ENCODE measurements at regions not wholly inside any gene's neighbourhood (a gene's known extent, or its start where the extent isn't known, plus 50 kb on each side); places are given as distances from the start of the nearest gene placed in this dataset.

DNA sequence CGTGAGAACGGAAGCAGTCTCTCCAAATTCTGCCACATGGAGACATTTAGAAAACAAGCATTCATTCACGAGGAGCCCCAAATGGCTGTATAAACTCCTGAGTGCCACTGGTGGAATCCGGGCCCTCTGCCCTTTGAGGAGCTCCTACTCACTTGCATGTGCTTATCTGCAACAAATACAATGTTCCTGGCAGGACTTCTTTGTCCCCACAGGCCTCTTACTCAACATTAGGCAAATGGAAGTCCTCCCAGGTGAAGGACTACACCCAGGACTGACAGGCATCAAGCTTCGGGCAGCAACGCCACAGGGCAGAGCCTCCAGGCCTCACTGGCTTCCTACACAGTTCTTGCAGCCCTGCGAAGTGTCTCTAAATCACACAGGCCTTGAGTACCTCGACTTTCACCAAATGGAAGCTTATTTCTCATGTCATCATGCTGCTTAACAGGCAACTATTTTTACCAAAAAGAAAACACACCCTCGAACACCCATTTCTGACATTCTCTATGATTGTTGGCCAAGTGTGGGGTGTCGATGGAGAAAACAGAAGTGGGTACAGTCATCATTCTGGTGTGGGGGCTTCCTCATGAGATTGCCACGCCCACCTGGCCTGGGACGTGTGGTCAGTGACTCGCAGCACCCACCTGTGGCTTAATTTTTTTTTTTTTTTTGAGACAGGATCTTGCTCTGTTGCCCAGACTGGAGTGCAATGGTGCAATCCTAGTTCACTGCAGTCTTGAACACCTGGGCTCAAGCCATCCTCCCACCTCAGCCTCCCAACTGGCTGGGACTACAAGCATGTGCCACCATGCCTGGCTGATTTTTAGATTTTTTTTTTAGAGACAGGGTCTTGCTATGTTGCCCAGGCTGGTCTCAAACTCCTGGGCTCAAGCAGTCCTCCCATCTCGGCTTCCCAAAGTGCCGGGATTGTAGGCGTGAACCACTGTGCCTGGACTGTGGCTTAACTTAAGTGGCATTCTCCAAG, 186.8 kb upstream of the GLI2 start:
- no peak for DNase-seq (ENCODE audit: low spot score)

DNA sequence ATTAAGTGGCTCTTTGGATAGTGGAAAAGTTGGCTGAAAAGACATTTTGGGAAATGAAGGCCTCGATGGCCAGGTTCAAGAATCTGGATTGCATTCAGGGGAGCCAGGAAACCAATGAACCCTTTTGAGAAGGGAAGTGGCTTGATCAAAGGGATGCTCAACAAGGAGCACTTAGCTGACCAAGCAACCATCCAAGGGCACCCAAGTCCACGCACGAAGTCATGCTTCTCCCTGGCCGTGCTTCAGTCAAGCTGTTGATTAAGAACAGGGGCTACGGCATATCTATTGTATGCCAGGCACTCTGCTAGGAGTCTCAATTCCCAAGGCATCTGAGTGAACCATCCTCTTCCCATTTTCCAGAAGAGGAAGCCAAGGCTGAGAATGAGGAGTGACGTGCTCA, 185.8 kb upstream of the GLI2 start:
- DNase-seq (ENCODE audit: low spot score), result no peak

DNA sequence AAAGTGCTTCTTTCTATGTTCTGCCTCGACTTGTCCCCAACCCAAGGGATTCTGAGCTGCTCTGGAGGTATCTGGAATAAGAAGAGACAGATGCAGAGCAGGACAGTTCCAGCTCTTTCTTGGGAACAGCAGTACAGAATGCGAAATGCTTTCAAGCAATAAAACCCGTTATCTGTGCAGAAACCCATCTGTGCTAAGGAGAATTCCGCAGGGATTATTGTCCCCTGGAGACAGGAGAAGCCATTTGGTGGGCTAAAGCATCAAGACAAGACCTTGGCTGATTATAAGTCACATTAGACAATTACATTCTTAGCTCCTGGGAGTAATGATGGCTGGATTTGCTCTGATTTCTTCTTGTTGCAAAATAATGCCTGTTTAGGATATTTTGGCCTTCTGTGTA, 185.4 kb upstream of the GLI2 start:
- peak; percentile 62 for DNase-seq (ENCODE audit: low spot score)

DNA sequence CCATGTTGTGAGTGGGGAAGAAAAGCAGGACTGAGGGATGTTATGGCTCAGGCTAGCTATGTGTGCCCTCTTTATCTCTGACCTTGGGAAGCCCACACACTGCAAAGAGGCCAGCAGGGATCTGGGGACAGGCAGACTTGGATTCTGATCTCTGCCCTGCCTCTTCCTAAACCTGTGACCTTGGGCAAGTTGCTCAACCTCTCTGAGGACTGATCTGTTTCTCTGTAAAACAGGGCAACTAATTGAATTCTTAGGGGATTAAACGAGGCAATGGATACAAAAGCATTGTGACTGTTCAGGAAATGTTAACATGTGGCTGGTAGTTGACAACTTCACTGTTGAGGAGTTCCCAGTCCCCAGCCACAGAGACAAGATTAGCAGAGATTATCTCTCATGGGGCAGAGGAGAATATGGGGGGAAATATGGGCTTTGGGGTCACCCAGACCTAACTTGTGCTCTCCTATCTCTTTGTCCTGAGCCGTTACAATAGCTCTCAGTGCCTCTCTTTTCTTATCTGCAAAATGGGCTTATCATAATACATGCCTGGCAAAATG, 184.7 kb upstream of the GLI2 start:
- no peak for DNase-seq (ENCODE audit: low spot score)

DNA sequence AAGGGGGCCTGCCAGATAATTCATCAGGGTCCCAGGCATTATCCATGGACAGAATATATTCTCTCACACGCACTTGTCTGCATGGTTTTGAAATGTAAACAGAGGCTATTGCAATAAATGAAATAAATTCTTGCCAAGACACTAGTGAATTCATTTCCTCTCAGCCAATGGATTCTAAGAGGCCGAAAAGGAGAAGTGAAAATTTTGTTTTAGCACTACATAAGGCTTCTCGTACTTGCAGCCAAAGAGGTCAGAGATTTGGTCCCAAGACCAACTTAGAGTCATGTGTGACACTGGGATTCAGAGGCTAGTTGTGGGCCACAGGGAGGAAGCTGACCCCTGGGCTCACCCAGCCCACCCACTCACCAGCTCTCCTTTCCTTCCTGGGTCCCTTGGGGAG, 184.1 kb upstream of the GLI2 start:
- no peak for DNase-seq (ENCODE audit: low spot score)

DNA sequence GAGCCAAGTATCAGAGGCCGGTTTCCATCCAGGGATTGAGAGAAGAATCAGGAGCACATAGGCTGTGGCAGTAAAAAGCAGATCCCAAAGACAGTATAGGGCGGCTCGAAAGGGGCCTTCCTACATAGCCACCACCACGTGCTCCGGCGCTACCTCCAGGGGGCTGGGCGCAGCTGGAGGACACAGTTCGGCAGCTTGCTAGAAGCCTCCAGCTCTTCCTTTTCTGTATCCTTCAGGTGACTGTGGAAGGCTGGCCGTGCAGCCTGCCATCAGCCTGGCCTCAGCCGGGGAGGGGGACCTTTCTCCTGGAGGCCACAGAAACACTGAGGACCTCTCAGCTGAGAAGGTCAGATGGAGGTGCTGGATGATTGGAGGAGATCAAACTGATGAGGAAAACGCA, 183.6 kb upstream of the GLI2 start:
- no peak for DNase-seq (ENCODE audit: low spot score)

DNA sequence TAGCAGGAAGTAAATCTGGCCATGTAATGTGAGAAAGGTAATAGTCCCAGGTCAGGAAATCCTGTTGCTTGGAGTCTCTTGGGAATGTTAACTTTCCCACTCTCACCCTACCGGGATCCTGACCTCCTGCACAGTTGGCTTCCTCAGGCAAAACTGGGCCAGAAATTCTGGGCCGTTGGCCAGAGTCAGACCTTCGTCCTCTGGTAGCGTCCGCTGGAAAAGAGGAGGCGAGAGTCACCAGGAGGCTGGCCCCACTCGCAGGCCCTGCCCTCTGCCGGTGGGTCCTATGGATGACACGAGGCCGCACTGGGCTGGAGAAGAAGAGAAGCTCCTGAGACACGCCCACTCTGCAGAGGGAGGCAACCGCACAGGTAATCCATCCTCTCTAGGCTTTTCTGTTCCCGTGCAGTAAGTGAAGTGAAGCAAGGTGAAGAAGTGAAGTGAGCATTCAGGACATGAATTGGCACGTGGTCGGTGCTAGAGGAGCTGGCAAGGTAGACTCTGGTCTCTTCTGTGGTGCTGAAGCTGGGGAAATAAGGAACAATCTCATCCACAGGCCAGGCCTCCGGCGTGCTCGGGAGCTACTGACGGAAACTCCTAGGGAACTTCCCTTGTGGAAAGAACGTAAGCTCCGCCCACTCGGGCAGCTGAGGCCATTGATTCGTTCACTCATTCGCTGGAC, 182.7 kb upstream of the GLI2 start:
- peak; percentile 60 for DNase-seq (ENCODE audit: low spot score)

DNA sequence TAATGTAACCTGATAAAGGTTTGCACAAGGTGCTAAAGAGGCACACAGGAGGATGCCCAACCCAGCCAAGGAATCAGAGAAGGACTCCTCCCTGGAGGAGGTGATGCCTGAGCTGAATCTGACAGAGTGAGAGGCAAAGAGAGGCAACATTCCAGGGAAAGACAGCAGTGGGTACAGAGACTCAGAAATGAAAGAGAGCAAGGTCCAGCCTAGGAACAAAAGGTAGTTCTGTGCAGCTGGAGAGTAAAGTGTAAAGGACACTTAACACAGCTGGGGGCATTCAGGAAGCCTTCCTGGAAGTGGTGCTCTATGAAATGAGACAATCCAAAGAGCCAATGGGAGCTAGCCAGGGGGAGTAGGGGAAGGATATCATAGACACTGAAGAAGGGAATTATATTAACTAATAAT, 181.0 kb upstream of the GLI2 start:
- no peak for DNase-seq (ENCODE audit: low spot score)

DNA sequence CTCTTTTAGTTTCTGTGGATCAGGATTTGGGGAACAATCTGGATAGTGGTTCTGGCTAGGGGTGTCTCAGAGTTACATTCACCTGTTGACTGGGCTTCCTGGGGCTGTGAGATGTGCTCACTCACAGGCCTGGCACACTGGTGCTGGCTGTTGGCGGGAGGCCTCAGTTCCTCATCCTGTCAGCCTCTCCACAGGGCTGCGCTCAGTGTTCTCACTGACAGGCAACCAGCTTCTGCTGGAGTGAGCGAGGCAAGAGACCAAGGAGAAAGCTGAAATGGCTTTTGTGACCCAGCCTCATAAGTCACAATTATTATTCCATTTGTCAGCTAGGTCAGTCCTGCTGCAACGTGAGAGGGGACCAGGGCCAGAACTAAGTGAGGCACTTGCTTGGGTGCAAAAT, 180.6 kb upstream of the GLI2 start:
- DNase-seq (ENCODE audit: low spot score), result no peak

DNA sequence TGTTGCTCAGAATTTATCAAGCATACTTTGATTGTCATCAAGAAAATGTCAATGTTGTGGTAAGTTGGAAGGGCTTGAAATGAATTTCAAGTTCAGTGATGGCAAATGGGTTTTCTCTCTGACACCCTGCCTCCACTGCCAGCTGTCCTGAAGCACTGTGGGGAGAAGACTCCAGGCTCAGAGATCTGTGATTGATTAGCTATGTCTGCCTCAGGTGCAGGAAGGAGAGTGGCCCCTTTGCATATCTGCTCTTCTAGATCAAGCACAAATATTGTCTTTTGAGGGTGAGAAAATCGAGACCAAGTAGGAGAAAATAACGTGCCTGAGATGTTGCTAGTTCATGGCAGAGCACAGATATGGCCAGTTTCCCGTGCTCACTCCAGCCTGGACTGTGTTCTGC, 178.8 kb upstream of the GLI2 start:
- DNase-seq (ENCODE audit: low spot score), result no peak

DNA sequence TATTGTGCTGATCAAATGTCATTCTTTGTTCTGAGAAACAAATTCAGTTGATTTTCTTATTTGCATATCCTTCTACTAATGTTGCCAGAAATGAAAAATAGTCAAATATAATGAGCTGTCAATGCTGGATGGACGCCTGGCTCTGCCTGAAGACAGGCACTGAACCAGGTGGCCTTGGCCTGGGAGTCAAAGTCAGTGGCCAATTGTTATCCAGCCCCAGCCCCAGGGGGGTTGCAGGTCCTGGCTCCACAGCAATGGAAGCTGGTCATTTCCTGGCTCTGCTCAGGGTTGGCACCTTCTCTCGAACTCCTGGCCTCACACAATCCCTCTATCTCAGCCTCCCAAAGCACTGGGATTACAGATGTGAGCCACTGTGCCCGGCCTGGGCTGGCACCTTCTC, 176.8 kb upstream of the GLI2 start:
- DNase-seq (ENCODE audit: low spot score), result no peak

DNA sequence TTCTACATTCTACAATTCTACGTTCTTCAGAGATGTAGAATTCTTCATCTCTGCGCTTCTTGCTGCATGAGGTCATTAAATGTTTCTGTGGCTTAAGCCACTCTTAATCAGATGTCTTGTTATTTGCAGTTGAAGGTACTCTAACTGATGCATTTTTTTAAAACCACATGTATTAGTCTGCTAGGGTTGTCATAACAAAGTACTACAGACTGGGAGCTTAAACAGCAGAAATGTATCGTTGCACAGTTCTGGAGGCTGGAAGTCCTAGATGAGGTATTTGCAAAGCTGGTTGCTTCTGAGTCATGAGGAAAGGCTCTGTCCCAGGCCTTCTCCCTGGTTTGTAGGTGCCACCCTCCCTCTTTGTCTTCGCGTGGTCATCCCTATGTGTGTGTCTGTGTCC, 176.3 kb upstream of the GLI2 start:
- DNase-seq (ENCODE audit: low spot score), result no peak

DNA sequence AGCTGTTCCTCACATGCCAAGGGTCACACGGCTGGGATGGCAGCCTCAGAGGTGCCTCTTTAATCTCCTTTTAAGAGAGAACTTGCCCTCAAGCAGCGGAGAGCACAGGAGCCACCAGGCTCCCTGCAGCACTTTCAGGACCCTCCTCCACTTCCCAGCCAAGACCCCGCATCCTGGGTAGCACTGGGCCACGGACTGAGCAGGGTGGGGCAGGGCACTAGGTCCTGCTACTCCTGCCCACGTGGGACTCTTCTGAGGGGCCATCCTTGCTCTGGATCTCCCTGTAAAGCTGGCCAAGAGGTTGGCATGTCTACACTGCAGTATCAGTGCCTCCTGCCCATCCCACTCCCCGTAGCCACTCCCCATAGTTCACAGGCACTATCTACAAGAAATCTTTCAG, 175.3 kb upstream of the GLI2 start:
- DNase-seq (ENCODE audit: low spot score), result no peak

DNA sequence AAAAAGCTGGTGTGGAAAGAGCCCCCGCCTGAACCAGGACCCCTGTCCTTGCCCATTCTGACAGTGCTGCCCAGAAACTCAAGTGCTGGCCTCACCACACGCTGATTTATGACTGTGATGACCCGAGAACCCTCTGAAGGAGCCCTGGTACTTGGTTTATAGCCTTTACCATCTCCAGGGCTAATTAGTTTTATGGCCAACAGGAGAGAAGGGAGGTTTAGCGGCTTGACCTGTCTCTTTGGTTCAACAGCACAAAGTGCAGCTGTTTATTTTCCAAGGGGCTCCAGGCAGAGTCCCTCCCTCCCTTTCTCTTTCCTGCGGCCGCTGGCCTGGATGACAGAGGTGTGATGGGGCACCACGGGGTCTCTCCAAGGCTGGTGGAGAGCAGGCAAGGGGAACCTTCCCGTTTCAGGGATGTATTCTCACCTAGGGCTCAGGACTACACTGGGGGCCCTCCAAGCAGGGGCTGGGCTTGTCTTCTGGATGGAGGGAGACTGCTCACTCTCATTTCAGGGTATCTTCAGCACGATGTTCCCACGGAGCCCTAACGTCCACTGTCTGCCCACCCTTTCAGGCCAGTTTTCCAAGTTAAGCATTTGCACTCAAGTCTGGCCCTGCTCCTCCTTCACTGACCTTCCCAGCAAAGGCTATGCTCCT, 174.2 kb upstream of the GLI2 start:
- no peak for DNase-seq (ENCODE audit: low spot score)

DNA sequence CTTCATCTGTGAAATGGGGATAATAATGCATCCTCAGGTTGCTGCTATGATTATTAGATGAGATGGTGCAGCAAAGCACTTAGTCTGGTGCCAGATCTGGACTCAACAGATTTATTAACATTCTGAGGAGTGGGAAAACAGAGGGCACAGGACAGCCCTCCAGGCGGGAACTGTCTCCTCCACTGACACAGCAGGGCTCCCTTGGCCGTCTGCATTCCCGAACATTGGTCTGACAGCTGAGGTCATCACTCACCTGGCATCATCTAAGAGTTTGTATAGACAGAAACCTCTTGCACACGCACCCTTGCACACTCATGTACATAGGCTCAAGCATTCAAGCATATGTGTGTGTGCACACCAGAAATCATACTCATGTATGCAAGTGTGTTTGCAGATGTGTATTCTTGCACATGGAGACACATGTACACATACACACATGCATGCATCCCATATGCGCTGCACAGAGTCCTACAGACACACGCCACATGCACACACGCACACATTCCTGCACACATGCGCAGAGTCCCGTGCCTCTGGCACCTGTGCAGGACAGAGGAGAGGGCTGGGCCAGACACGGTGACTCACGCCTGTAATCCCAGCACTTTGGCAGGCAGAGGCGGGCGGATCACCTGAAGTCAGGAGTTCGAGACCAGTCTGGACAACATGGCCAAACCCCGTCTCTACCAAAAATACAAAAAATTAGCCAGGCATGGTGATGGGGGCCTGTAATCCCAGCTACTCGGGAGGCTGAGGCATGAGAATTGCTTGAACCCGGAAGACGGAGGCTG, 173.3 kb upstream of the GLI2 start:
- no peak for DNase-seq (ENCODE audit: low spot score)

DNA sequence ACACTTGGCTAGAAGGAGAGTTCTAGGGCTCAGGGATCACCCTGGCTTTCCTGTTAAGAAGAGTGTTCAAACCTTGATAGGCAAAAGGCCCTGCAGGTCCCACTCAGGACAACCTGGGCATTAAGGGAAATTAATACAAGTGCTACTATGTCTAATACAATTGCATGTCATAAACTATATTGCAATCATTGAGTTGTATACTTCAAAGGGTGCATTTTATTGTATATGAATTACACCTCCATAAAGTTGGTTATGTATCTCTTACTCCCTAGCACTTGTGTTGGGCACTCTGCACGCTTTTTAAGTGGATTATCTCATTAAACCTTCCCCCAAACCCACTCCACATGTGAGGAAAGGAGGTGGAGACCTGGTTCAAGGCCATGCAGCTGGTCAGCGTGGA, 172.1 kb upstream of the GLI2 start:
- DNase-seq (ENCODE audit: low spot score), result no peak

DNA sequence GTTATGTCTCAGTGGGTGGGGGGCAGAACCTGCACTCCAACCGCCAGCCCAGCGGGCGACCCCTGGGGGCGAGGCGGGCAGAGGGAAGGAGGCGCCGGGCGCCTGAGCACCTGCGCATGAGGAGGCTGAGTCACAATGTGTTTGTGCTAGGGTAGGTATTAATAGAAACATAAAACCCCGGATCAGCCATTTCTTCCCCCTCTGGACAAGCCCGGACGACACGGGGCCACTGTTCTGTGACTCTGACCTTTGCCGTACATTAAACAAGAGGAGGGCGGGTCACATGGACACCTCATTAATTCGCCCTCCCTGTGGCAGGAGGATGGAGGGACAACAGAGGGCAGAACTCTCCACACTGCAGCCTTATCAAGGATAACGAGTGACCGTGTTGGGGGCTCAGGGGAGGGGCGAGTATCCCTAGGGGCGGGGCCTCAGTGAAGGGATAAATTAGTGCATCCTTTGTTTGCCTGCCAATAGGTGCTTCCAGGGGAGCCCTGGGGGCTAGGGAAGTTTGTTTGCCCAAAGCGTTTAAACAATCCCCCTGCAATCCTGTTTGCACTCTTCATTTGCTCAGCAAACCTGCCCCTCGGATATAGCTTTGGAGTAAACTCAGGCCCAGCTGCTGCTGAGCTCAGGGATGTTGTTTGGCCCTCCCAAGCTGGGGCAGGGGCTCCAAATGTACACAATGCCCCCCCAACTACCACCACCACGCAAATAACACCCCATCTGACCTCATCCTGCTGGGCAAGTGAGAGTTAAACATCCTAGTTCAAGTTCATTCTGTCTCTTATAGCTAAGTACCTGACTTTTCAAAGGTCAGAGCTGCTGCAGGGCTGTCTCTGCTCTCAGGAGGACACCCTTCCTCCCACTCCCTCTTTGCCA, 171.2 kb upstream of the GLI2 start:
- no peak for DNase-seq (ENCODE audit: low spot score)

DNA sequence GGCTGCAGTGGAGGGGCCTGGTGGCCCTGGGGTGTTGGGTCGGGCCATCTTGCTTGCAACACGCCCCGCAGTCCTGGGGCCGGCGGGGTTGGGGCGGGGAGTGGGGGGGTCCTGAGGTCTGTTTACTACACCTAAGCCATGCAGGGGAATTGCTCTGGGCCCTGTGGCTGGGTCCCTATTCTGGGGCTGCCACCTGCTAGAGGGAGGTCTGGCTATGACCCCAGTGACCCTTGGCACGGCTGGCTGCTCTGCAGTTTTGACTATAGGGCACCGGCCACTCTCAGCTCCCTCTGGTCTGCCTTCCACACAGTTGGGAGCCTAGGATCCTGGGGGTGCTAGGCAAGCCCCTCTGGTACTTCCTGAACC, 170.6 kb upstream of the GLI2 start:
- no peak for DNase-seq (ENCODE audit: low spot score)

DNA sequence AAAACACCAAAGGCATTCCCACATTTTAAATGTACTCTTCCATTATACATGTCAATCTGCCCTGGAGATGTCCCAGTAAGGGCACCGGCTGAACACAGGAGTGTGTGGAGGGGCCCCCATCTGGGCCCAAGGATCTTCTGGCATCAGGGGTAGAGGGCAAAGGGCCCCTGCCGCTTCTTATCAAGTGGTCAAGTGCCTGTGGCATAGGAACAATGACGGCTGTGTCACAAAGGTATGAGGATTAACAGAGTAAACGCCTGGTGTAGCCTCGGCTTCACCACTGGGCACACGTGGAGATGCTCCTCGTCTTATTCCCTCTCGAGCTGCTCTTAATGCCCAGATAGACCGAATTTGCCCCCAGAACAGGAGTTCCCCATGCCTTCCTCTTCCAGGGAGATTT, 169.7 kb upstream of the GLI2 start:
- DNase-seq (ENCODE audit: low spot score), result no peak

DNA sequence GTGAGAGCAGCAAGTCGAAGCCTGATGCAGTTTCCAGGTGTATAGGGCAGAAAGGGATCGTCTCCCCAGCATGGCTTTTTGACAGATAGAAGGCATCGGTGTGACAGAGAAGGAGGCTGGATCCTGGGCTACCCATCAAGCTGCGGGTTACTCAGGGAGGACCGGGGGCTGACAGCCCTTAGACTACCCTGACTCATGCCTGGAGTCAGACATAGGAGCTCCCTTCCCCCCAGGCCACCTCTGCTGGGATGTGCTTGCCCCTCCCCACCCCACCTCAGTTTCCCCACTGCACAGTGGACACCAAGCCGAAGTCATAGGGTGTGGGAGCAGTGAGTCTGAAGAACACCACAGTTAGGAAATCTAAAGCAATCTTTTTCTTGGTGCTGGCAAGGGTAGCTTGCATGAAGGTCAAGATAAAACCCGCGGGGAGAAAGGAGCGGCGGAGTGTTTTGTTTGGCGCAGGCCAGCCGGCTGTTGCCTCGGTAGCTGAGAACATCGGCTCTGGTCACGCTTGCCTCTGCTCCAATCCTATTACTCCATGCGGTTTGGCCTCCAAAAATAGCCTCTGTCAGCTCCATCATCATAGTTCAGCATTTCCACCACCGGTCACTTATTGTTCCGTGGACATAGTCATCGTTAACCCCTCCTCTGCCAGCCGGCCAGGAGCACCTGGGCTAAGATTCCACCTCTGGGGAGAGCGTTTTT, 169.2 kb upstream of the GLI2 start:
- no peak for DNase-seq (ENCODE audit: low spot score)

All from D341Med (cell line).